Esophagus muscularis mucosa (tissue), 4 donors: ENCODE measurements at regions not wholly inside any gene's neighbourhood (a gene's known extent, or its start where the extent isn't known, plus 50 kb on each side); places are given as distances from the start of the nearest gene placed in this dataset.

ENCODE experiments used
- DNase-seq: peaks from one replicate; pipeline ENCODE4 v3.0.0-alpha.2; 2017; ENCODE audit errors: extremely low spot score
- H3K27ac ChIP-seq, 4 donors: fragments of 200-600 bp; sonication (generic); replicated peaks in 1 of 4; 1 replicate in 3 of 4; 2 replicates in 1 of 4; pipeline ENCODE4 v1.5.1; 2016 to 2019; ENCODE audit warnings: mild to moderate bottlenecking in 1 of 4
- H3K27me3 ChIP-seq, 4 donors: fragments of 200-600 bp; sonication (generic); one replicate each; pipeline versions ENCODE4 v1.5.1 to v1.6.0; 2016 to 2019
- H3K36me3 ChIP-seq, 4 donors: fragments of 200-600 bp; sonication (generic); one replicate each; pipeline ENCODE4 v1.5.1; 2016 to 2019
- H3K4me1 ChIP-seq, 4 donors: fragments of 200-600 bp; sonication (generic); one replicate each; pipeline ENCODE4 v1.5.1; 2016 to 2019
- H3K4me3 ChIP-seq, 4 donors: fragments of 200-600 bp; sonication (generic); 1 replicate in 2 of 4; 2 replicates in 2 of 4; pipeline ENCODE4 v1.5.1; 2016 to 2019; ENCODE audit warnings: mild to moderate bottlenecking in 4 of 4, moderate library complexity in 1 of 4
- H3K9me3 ChIP-seq, 4 donors: fragments of 200-600 bp; sonication (generic); 1 replicate in 3 of 4; 2 replicates in 1 of 4; pipeline ENCODE4 v1.5.1; 2016 to 2019
- EP300 ChIP-seq: sonication (generic); formaldehyde crosslinking; IDR thresholded peaks from one replicate; pipeline ENCODE4 v1.6.1; 2017; ENCODE audit warnings: antibody characterized with exemption
- POLR2A ChIP-seq: fragments of 450-650 bp; IDR thresholded peaks from one replicate; pipeline ENCODE4 v1.6.1; 2017; ENCODE audit warnings: antibody characterized with exemption, moderate library complexity, mild to moderate bottlenecking, low read depth
- POLR2AphosphoS5 ChIP-seq, 2 donors: sonication (generic); formaldehyde crosslinking; IDR thresholded peaks; one replicate each; pipeline ENCODE4 v1.6.1; 2017; ENCODE audit warnings: antibody characterized with exemption in 2 of 2
- WGBS: methylation state at CpG from one replicate; pipeline ENCODE4 v1.1.5; 2018; 5-methylcytosine and 5-hydroxymethylcytosine counted together
- intact Hi-C: fragments of 100-400 bp; cut with DNase I; formaldehyde crosslinking; loops from one replicate; pipeline ENCODE4 v1.15.1; 2023
- TF ChIP-seq, protein P1 (sequence below), 3 experiments: fragments of 200-600 bp in 2 of 3; fragments of 450-650 bp in 1 of 3; sonication (generic) in 2 of 3; IDR thresholded peaks; one replicate each; pipeline ENCODE4 v1.5.1; 2017 to 2019; ENCODE audit warnings: antibody characterized with exemption in 3 of 3, mild to moderate bottlenecking in 2 of 3, moderate library complexity in 1 of 3

GRCh38 chr5:74034733-74035132 is 408.7 kb downstream of the ARHGEF28 start:
- intact Hi-C loops, result loop anchor here (2.0 to 5.0 kb wide), 2 partner anchors 132 to 608 kb away; no protein-coding TSS in a partner anchor
- peaks cover 0 to 14% (median 13%) of the 10 kb centered on the region in 4 donors for H3K4me1 ChIP-seq

GRCh38 chr5:74032617-74033016 is 406.6 kb downstream of the ARHGEF28 start:
- H3K27me3 ChIP-seq, result no peaks in the 10 kb centered on the region
- TF ChIP-seq EP300, result no peak
- TF ChIP-seq POLR2AphosphoS5 (IDR thresholded peaks at IDR 0.05), result no peak
- no peak for TF ChIP-seq POLR2A
- TF ChIP-seq, protein P1, sequence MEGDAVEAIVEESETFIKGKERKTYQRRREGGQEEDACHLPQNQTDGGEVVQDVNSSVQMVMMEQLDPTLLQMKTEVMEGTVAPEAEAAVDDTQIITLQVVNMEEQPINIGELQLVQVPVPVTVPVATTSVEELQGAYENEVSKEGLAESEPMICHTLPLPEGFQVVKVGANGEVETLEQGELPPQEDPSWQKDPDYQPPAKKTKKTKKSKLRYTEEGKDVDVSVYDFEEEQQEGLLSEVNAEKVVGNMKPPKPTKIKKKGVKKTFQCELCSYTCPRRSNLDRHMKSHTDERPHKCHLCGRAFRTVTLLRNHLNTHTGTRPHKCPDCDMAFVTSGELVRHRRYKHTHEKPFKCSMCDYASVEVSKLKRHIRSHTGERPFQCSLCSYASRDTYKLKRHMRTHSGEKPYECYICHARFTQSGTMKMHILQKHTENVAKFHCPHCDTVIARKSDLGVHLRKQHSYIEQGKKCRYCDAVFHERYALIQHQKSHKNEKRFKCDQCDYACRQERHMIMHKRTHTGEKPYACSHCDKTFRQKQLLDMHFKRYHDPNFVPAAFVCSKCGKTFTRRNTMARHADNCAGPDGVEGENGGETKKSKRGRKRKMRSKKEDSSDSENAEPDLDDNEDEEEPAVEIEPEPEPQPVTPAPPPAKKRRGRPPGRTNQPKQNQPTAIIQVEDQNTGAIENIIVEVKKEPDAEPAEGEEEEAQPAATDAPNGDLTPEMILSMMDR (IDR thresholded peaks at IDR 0.05), result no peak
- no peak overlapping the region for H3K27ac ChIP-seq
- intact Hi-C loops, result loop anchor here (5.0 kb wide), 1 partner anchor 130 kb away; no protein-coding TSS in a partner anchor
- no peak overlapping the region for H3K4me3 ChIP-seq
- no peaks in the 10 kb centered on the region for H3K9me3 ChIP-seq
- WGBS, result 83% methylated on average over 1 of the region's 1 CpG
- no peak for DNase-seq
- no peaks in the 10 kb centered on the region for H3K36me3 ChIP-seq
- H3K4me1 ChIP-seq, result peaks cover 0 to 14% (median 13%) of the 10 kb centered on the region in 4 donors

More at GRCh38 chr5:74034733-74035132, 408.7 kb downstream of the ARHGEF28 start:
- no peaks in the 10 kb centered on the region for H3K9me3 ChIP-seq
- no peak overlapping the region for H3K4me3 ChIP-seq
- no peaks in the 10 kb centered on the region for H3K27me3 ChIP-seq
- no peaks in the 10 kb centered on the region for H3K36me3 ChIP-seq
- H3K27ac ChIP-seq, result no peak overlapping the region
- TF ChIP-seq POLR2AphosphoS5 (IDR thresholded peaks at IDR 0.05), result no peak
- no peak for TF ChIP-seq EP300
- TF ChIP-seq, protein P1 (IDR thresholded peaks at IDR 0.05), result no peak
- no peak for TF ChIP-seq POLR2A
- WGBS, result 57% methylated on average over 11 of the region's 11 CpGs
- no peak for DNase-seq

DNA sequence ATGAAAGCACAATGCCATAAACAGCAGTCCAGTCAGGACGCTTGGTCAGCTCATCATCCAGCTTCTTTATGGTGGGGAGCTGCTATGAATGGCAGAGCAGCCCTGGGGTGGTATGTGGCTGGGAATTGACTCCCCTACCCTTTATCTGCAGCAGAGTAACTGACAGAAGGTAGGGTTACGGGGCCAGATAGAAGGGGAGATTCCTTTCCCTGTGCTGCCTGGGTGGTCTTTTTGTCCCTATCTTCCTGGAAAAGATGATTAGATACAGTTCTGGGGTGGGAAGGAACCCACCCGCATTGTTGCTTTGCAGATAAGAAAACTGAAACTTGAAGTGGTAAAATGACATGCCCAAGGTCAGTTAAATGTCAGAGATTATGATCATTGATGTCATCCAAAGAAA is 405.5 kb downstream of the ARHGEF28 start:
- intact Hi-C loops, result loop anchor here (5.0 kb wide), 1 partner anchor 129 kb away; no protein-coding TSS in a partner anchor
- no peak for DNase-seq
- TF ChIP-seq, protein P1 (IDR thresholded peaks at IDR 0.05), result no peak
- TF ChIP-seq POLR2A, result no peak
- no peak for TF ChIP-seq EP300
- TF ChIP-seq POLR2AphosphoS5 (IDR thresholded peaks at IDR 0.05), result no peak

DNA sequence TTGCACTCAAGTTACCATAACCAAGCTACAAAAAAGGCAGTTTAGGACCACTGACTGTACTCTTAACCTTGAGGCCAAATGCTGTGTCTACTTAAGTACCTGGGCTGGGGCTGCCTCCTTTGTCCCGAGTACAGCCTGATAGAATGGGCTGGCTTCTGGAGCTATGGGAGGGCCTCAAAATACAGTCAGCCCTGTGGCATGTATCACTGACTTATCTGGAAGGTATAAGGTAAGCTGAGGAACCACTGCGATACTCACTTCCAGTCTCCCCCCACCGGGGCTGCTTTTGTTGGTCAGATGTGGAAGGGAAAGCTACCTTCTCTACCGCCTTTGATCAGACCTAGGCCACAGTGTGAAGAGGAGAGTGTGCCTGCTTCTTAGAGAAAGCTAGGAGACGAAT is 404.8 kb downstream of the ARHGEF28 start:
- intact Hi-C loops, result loop anchor here (5.0 kb wide), 1 partner anchor 129 kb away; no protein-coding TSS in a partner anchor
- Histone ChIP-seq H3K4me3 (no peak overlapping the region), H3K36me3 (no peaks in the 10 kb centered on the region), H3K27me3 (no peaks in the 10 kb centered on the region), H3K9me3 (no peaks in the 10 kb centered on the region), H3K27ac (no peak overlapping the region), H3K4me1 (peaks cover 0 to 12% (median 12%) of the 10 kb centered on the region in 4 donors)
- no peak for DNase-seq
- WGBS, result 86% methylated on average over 5 of the region's 5 CpGs
- TF ChIP-seq, protein P1 (IDR thresholded peaks at IDR 0.05), result no peak
- TF ChIP-seq POLR2AphosphoS5 (IDR thresholded peaks at IDR 0.05) (no peak), EP300 (no peak), POLR2A (no peak)

More for the DNA sequence above, 405.5 kb downstream of the ARHGEF28 start:
- no peak overlapping the region for H3K4me3 ChIP-seq
- H3K27me3 ChIP-seq, result no peaks in the 10 kb centered on the region
- H3K27ac ChIP-seq, result no peak overlapping the region
- no peaks in the 10 kb centered on the region for H3K36me3 ChIP-seq
- 90% methylated on average over 3 of the region's 3 CpGs for WGBS
- H3K9me3 ChIP-seq, result no peaks in the 10 kb centered on the region
- H3K4me1 ChIP-seq, result peaks cover 0 to 14% (median 13%) of the 10 kb centered on the region in 4 donors

DNA sequence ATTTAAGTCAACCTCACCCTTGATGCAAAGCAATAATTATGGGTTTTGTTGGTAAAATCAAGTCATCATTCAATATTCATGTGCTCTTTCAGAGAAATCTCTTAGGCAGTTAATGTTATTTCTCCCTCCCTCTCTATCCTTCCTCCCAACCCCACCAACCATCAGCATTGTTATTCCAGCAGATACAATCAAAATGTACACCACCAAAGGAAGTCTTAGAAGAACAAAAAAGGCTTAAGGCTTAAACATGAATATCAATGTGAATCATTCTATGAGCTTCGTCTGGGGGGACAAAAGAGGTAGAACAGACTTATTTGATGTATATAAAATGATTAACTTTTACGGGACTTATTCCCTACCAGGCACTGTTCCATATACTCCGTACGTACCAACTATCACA is 404.4 kb downstream of the ARHGEF28 start:
- Histone ChIP-seq H3K27ac (no peak overlapping the region), H3K9me3 (no peaks in the 10 kb centered on the region), H3K4me3 (no peak overlapping the region), H3K4me1 (peaks cover 0 to 8% (median 7%) of the 10 kb centered on the region in 4 donors), H3K27me3 (no peaks in the 10 kb centered on the region), H3K36me3 (no peaks in the 10 kb centered on the region)
- TF ChIP-seq EP300 (no peak), POLR2A (no peak), POLR2AphosphoS5 (IDR thresholded peaks at IDR 0.05) (no peak)
- TF ChIP-seq, protein P1 (IDR thresholded peaks at IDR 0.05), result no peak
- 96% methylated on average over 4 of the region's 4 CpGs for WGBS
- intact Hi-C loops, result loop anchor here (5.0 kb wide), 1 partner anchor 128 kb away; no protein-coding TSS in a partner anchor
- DNase-seq, result no peak
